HEK293T (cell line): ENCODE measurements at regions not wholly inside any gene's neighbourhood (a gene's known extent, or its start where the extent isn't known, plus 50 kb on each side); places are given as distances from the start of the nearest gene placed in this dataset.

Source experiments
- CTBP1 ChIP-seq: fragments of 450-650 bp; IDR thresholded peaks from 2 replicates; pipeline ENCODE4 v1.6.1; 2016; ENCODE audit warnings: borderline replicate concordance
- ELF4 ChIP-seq: fragments of 450-650 bp; IDR thresholded peaks from 2 replicates; pipeline ENCODE4 v1.6.1; 2017; ENCODE audit warnings: antibody characterized with exemption
- FOXA1 ChIP-seq: fragments of 450-650 bp; IDR thresholded peaks from 2 replicates; pipeline ENCODE4 v1.6.1; 2016; ENCODE audit warnings: mild to moderate bottlenecking
- FOXK2 ChIP-seq: fragments of 450-650 bp; IDR thresholded peaks from 2 replicates; pipeline ENCODE4 v1.6.1; 2016; ENCODE audit warnings: mild to moderate bottlenecking
- FOXM1 ChIP-seq: fragments of 450-650 bp; IDR thresholded peaks from 2 replicates; pipeline ENCODE4 v1.6.1; 2017; ENCODE audit warnings: mild to moderate bottlenecking, borderline replicate concordance
- SP1 ChIP-seq: fragments of 450-650 bp; IDR thresholded peaks from 2 replicates; pipeline ENCODE4 v1.6.1; 2017
- SUZ12 ChIP-seq: fragments of 450-650 bp; IDR thresholded peaks from 2 replicates; pipeline ENCODE4 v1.6.1; 2016; ENCODE audit warnings: mild to moderate bottlenecking
- TARDBP ChIP-seq: fragments of 450-650 bp; IDR thresholded peaks from 2 replicates; pipeline ENCODE4 v1.6.1; 2016
- TF ChIP-seq, protein P1 (sequence below): fragments of 450-650 bp; IDR thresholded peaks from 2 replicates; pipeline ENCODE4 v1.6.1; 2016

DNA sequence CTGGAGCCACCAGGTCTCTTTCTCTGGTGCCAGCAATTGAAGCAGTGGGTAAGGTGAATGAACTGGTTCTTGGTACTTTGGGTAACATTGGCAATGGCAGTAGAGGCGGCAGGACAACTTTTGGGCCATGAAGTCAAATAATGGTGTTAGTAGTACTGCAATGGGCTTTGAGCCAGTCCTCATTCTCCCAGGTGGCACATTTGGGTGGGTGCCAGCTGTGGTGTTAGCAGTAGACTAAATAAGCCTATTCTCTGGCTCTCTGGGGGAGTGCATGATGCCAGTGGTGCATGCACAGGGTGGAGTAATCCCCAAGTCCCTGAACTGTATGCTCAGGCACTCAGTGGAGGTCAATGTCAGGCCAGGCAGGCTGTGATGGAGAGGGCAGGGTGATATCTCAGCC is 120.2 kb upstream of the LRRTM4 start:
- TF ChIP-seq, protein P1, sequence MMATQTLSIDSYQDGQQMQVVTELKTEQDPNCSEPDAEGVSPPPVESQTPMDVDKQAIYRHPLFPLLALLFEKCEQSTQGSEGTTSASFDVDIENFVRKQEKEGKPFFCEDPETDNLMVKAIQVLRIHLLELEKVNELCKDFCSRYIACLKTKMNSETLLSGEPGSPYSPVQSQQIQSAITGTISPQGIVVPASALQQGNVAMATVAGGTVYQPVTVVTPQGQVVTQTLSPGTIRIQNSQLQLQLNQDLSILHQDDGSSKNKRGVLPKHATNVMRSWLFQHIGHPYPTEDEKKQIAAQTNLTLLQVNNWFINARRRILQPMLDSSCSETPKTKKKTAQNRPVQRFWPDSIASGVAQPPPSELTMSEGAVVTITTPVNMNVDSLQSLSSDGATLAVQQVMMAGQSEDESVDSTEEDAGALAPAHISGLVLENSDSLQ = no peak
- TF ChIP-seq CTBP1 (no peak), ELF4 (no peak), FOXK2 (no peak), SP1 (no peak), TARDBP (no peak), SUZ12 (no peak), FOXA1 (no peak), FOXM1 (no peak)
